NAMALWA (cell line): ENCODE measurements at regions not wholly inside any gene's neighbourhood (a gene's known extent, or its start where the extent isn't known, plus 50 kb on each side); places are given as distances from the start of the nearest gene placed in this dataset.
"Not testable (repeated sequence)": the region's sequence is repeated elsewhere in the genome, so short reads cannot be mapped to it uniquely, and the experiment has no call there.

Source experiments
- DNase-seq: peaks from one replicate; pipeline ENCODE4 v3.0.0-alpha.2; 2015; ENCODE audit warnings: low spot score

- no peak for DNase-seq
Observed at GRCh38 chr7:125375942-125376341, 446.3 kb upstream of the POT1 start.

GRCh38 chr7:125370502-125370901 lies 440.9 kb upstream of the POT1 start:
- DNase-seq: no peak

GRCh38 chr7:125363873-125364272 lies 434.2 kb upstream of the POT1 start:
- no peak for DNase-seq

- DNase-seq: no peak
Observed at GRCh38 chr7:125358551-125359167, 429.0 kb upstream of the POT1 start.

- DNase-seq: no peak
Observed at GRCh38 chr7:125357676-125358455, 428.2 kb upstream of the POT1 start.

GRCh38 chr7:125355899-125356298 lies 426.3 kb upstream of the POT1 start:
- DNase-seq: peak; percentile 81

- no peak for DNase-seq
Observed at GRCh38 chr7:125347269-125347668, 417.6 kb upstream of the POT1 start.

- no peak for DNase-seq
Observed at GRCh38 chr7:125338110-125338509, 408.5 kb upstream of the POT1 start.

GRCh38 chr7:125336326-125336725 lies 406.7 kb upstream of the POT1 start:
- DNase-seq: no peak

- DNase-seq: no peak
Observed at GRCh38 chr7:125326666-125327255, 397.1 kb upstream of the POT1 start.

GRCh38 chr7:125316466-125316865 lies 386.8 kb upstream of the POT1 start:
- DNase-seq: peak; percentile 71

GRCh38 chr7:125299003-125299765 lies 369.6 kb upstream of the POT1 start:
- DNase-seq: no peak

GRCh38 chr7:125279961-125280360 lies 350.3 kb upstream of the POT1 start:
- DNase-seq: peak; percentile 9

GRCh38 chr7:125278318-125278717 lies 348.7 kb upstream of the POT1 start:
- no peak for DNase-seq

- DNase-seq: peak; percentile 17
Observed at GRCh38 chr7:125274742-125275141, 345.1 kb upstream of the POT1 start.

- not testable (repeated sequence) for DNase-seq
Observed at GRCh38 chr7:125264174-125264856, 334.7 kb upstream of the POT1 start.

GRCh38 chr7:125258876-125259417 lies 329.3 kb upstream of the POT1 start:
- not testable (repeated sequence) for DNase-seq

GRCh38 chr7:125257617-125258016 lies 328.0 kb upstream of the POT1 start:
- DNase-seq: no peak

GRCh38 chr7:125256446-125256845 lies 326.8 kb upstream of the POT1 start:
- no peak for DNase-seq

GRCh38 chr7:125255810-125256209 lies 326.2 kb upstream of the POT1 start:
- DNase-seq: no peak

GRCh38 chr7:125254566-125254965 lies 324.9 kb upstream of the POT1 start:
- DNase-seq: no peak
